HepG2 (cell line): ENCODE measurements at regions not wholly inside any gene's neighbourhood (a gene's known extent, or its start where the extent isn't known, plus 50 kb on each side); places are given as distances from the start of the nearest gene placed in this dataset.

ENCODE experiments used
- ATAC-seq: fragments of 200-7000 bp; cut with Tn5 transposase; 3 replicates; pipeline ENCODE4 v1.9.1; 2020; ENCODE audit warnings: mild to moderate bottlenecking, moderate library complexity
- BruUV-seq: library from RNA; stranded (reverse); fragments of 400-500 nt; replicated peaks from 2 replicates; lab custom pipeline; 2021; lab: Mats Ljungman, UMichigan
- CTCF ChIA-PET: fragments of 300-600 bp; formaldehyde crosslinking; extraction: SDS; loops from one replicate; lab custom pipeline; 2021; ENCODE audit warnings: low total read pairs, inconsistent platforms, low intra/inter-chr PET ratio; lab: Yijun Ruan, JAX
- POLR2A ChIA-PET: fragments of 350-600 bp; sonication (Branson Sonifier 250); formaldehyde crosslinking; loops from one replicate; lab custom pipeline; 2020; ENCODE audit warnings: antibody characterized with exemption, inconsistent platforms; lab: Yijun Ruan, JAX
- DNase-seq: peaks from one replicate; pipeline ENCODE4 v3.0.0-alpha.2; 2015; ENCODE audit warnings: low spot score
- FAIRE-seq: peaks from 3 replicates; lab custom pipeline; 2011; peaks lifted over from hg19 to GRCh38; lab: Jason Lieb, UNC
- H2AFZ ChIP-seq: one replicate; pipeline ENCODE4 v1.6.1; 2011; ENCODE audit warnings: low read length, inconsistent platforms
- H3K27ac ChIP-seq: fragments of 300-600 bp; 3 replicates; pipeline ENCODE4 v1.8.0; 2011; ENCODE audit warnings: mixed run types, mild to moderate bottlenecking, mixed read lengths, low read length, inconsistent platforms; ENCODE audit not compliant: insufficient read depth; ENCODE audit errors: extremely low read length
- H3K27me3 ChIP-seq, 2 experiments: fragments of 200-600 bp in 1 of 2; 2 replicates in 1 of 2; 3 replicates in 1 of 2; pipeline versions ENCODE4 v1.6.0 to v1.8.0; 2011; ENCODE audit warnings: low read length in 2 of 2, mild to moderate bottlenecking in 2 of 2, moderate library complexity in 2 of 2, inconsistent platforms in 1 of 2; ENCODE audit not compliant: insufficient read depth in 2 of 2, control insufficient read depth in 1 of 2
- H3K36me3 ChIP-seq, 2 experiments: fragments of 200-600 bp in 1 of 2; replicated peaks in 1 of 2; 2 replicates in 1 of 2; 3 replicates in 1 of 2; pipeline versions ENCODE4 v1.5.1 to v1.8.0; 2011; ENCODE audit warnings: low read length in 2 of 2, inconsistent platforms in 1 of 2; ENCODE audit not compliant: insufficient read depth in 2 of 2, control insufficient read depth in 1 of 2
- H3K4me1 ChIP-seq: 2 replicates; pipeline ENCODE4 v1.5.1; 2012; ENCODE audit warnings: low read length, inconsistent platforms; ENCODE audit not compliant: insufficient read depth
- H3K4me2 ChIP-seq: 2 replicates; pipeline ENCODE4 v1.6.0; 2011; ENCODE audit warnings: low read depth, low read length, inconsistent platforms
- H3K4me3 ChIP-seq, 3 experiments: fragments of 200-600 bp in 1 of 3; sonication (generic), shearing (Covaris generic) in 1 of 3; replicated peaks in 1 of 3; 2 replicates each; pipeline ENCODE4 v1.5.1; 2011 to 2016; ENCODE audit warnings: low read length in 3 of 3, inconsistent platforms in 2 of 3, low read depth in 2 of 3, mild to moderate bottlenecking in 2 of 3, control low read depth in 1 of 3, mixed read lengths in 1 of 3; ENCODE audit not compliant: insufficient read depth in 1 of 3
- H3K79me2 ChIP-seq: one replicate; pipeline ENCODE4 v1.6.1; 2011; ENCODE audit warnings: low read length, inconsistent platforms; ENCODE audit not compliant: insufficient read depth
- H3K9ac ChIP-seq: 2 replicates; pipeline ENCODE4 v1.6.0; 2011; ENCODE audit warnings: mild to moderate bottlenecking, low read depth, low read length, inconsistent platforms; ENCODE audit not compliant: insufficient read depth
- H3K9me3 ChIP-seq: 2 replicates; pipeline ENCODE4 v1.5.1; 2012; ENCODE audit warnings: mild to moderate bottlenecking, low read length
- H4K20me1 ChIP-seq: 2 replicates; pipeline ENCODE4 v1.6.0; 2011; ENCODE audit warnings: inconsistent platforms, mild to moderate bottlenecking, low read length, moderate library complexity; ENCODE audit not compliant: insufficient read depth
- DMAP1 ChIP-seq: IDR thresholded peaks from 2 replicates; pipeline ENCODE4 v1.6.1; 2016
- ELF4 ChIP-seq: sonication (generic); formaldehyde crosslinking; IDR thresholded peaks from 2 replicates; pipeline ENCODE4 v1.5.0; 2020; ENCODE audit warnings: missing genetic modification reagents, mild to moderate bottlenecking, moderate library complexity, borderline replicate concordance
- TEAD3 ChIP-seq: optimal IDR thresholded peaks from 2 replicates; pipeline ENCODE3; 2016; ENCODE audit warnings: borderline replicate concordance
- ZNF101 ChIP-seq: sonication (generic); formaldehyde crosslinking; IDR thresholded peaks from 2 replicates; pipeline ENCODE4 v1.4.0; 2020; ENCODE audit warnings: mild to moderate bottlenecking, low read depth, missing genetic modification reagents, borderline replicate concordance
- ZNF138 ChIP-seq: sonication (generic); formaldehyde crosslinking; IDR thresholded peaks from 2 replicates; pipeline ENCODE4 v1.5.0; 2020; ENCODE audit warnings: mild to moderate bottlenecking, low read depth, missing genetic modification reagents
- ZNF552 ChIP-seq: sonication (generic); formaldehyde crosslinking; IDR thresholded peaks from 2 replicates; pipeline ENCODE4 v1.9.0; 2022; ENCODE audit warnings: missing genetic modification reagents, mild to moderate bottlenecking, borderline replicate concordance
- ZNF772 ChIP-seq: sonication (generic); formaldehyde crosslinking; IDR thresholded peaks from 2 replicates; pipeline ENCODE4 v1.5.0; 2020; ENCODE audit warnings: mild to moderate bottlenecking, missing genetic modification reagents
- ZSCAN31 ChIP-seq: sonication (generic); formaldehyde crosslinking; IDR thresholded peaks from 2 replicates; pipeline ENCODE4 v1.5.0; 2020; ENCODE audit warnings: low read depth, mild to moderate bottlenecking, missing genetic modification reagents
- WGBS: methylation state at CpG from one replicate; pipeline ENCODE4 v1.1.6; 2017; ENCODE audit warnings: low lambda C conversion rate; 5-methylcytosine and 5-hydroxymethylcytosine counted together
- in situ Hi-C: cut with HindIII; loops from 2 replicates; pipeline ENCODE4 v1.10.0; 2017; ENCODE audit warnings: low pct_unique_long_range_greater_than_20kb; ENCODE audit not compliant: extremely low pct_ligation_motif_present
- intact Hi-C: fragments of 100-400 bp; cut with micrococcal nuclease; formaldehyde crosslinking; loops from one replicate; pipeline ENCODE4 v1.10.0; 2022; ENCODE audit not compliant: unreplicated experiment
- TF ChIP-seq, protein P1 (sequence below): sonication (generic); formaldehyde crosslinking; IDR thresholded peaks from 2 replicates; pipeline ENCODE4 v1.8.0; 2022; ENCODE audit warnings: mild to moderate bottlenecking, missing genetic modification reagents, borderline replicate concordance
- TF ChIP-seq, protein P2 (sequence below): sonication (generic); formaldehyde crosslinking; IDR thresholded peaks from 2 replicates; pipeline ENCODE4 v1.4.0; 2020; ENCODE audit warnings: mild to moderate bottlenecking, missing genetic modification reagents
- TF ChIP-seq, protein P3 (sequence below): sonication (generic); formaldehyde crosslinking; IDR thresholded peaks from 2 replicates; pipeline ENCODE4 v1.8.1; 2023; ENCODE audit warnings: mild to moderate bottlenecking, missing genetic modification reagents

DNA sequence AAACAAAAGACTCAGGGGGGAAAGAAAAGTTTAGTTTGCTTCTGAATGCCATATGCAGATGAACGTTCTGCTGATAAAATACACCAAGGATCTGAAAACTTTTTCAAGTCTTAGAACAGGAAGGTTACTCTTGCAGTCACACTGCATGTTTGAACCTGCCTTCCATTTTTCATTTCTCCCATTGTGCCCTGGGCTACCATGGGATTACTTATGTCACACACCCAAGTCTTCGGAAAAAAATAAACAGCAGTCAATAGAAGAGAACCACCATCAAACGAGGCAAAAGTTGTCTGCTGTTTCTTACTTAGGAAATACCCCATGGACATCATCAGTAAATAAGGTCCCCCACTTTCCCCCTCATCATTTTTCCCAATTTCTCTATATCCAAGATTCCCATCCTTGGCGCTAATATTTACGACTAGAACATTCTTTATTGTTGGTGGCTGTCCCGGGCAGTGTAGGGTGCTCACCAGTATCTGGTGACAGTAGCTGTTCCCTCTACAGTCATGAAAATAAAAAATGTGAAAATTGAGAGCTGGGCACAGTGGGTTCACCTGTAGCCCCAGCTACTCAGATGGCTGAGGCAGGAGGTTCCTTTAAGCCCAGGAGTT lies 202.5 kb downstream of the BCAS1 start:
- intact Hi-C loops, result loop anchor here (2.0 to 5.0 kb wide), 2 partner anchors 49 to 67 kb away; no protein-coding TSS in a partner anchor
- no peaks in the 10 kb centered on the region for H4K20me1 ChIP-seq
- FAIRE-seq, result no peak
- H3K79me2 ChIP-seq, result no peaks in the 10 kb centered on the region
- BruUV-seq, result no TSS peak
- H3K4me1 ChIP-seq, result peaks cover 91% of the 10 kb centered on the region
- TF ChIP-seq ZNF138 (0 out of 2 replicates have a peak, but pooled peaks have one; percentile 38), ZNF772 (CRISPR knock-in tag) (peak; percentile 41; the same call in 1 of the 2 replicates), DMAP1 (CRISPR knock-in tag) (peak; percentile 42; the same call in 1 of the 2 replicates), ELF4 (peak; percentile 64; the same call in 1 of the 2 replicates), ZNF552 (CRISPR knock-in tag) (no peak), TEAD3 (CRISPR knock-in tag) (no peak), ZNF101 (CRISPR knock-in tag) (no peak), ZSCAN31 (CRISPR knock-in tag) (0 out of 2 replicates have a peak, but pooled peaks have one; percentile 37)
- TF ChIP-seq, protein P1, sequence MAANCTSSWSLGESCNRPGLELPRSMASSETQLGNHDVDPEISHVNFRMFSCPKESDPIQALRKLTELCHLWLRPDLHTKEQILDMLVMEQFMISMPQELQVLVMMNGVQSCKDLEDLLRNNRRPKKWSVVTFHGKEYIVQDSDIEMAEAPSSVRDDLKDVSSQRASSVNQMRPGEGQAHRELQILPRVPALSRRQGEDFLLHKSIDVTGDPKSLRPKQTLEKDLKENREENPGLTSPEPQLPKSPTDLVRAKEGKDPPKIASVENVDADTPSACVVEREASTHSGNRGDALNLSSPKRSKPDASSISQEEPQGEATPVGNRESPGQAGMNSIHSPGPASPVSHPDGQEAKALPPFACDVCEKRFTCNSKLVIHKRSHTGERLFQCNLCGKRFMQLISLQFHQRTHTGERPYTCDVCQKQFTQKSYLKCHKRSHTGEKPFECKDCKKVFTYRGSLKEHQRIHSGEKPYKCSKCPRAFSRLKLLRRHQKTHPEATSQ (CRISPR knock-in tag), result 0 out of 2 replicates have a peak, but pooled peaks have one; percentile 30
- TF ChIP-seq, protein P2, sequence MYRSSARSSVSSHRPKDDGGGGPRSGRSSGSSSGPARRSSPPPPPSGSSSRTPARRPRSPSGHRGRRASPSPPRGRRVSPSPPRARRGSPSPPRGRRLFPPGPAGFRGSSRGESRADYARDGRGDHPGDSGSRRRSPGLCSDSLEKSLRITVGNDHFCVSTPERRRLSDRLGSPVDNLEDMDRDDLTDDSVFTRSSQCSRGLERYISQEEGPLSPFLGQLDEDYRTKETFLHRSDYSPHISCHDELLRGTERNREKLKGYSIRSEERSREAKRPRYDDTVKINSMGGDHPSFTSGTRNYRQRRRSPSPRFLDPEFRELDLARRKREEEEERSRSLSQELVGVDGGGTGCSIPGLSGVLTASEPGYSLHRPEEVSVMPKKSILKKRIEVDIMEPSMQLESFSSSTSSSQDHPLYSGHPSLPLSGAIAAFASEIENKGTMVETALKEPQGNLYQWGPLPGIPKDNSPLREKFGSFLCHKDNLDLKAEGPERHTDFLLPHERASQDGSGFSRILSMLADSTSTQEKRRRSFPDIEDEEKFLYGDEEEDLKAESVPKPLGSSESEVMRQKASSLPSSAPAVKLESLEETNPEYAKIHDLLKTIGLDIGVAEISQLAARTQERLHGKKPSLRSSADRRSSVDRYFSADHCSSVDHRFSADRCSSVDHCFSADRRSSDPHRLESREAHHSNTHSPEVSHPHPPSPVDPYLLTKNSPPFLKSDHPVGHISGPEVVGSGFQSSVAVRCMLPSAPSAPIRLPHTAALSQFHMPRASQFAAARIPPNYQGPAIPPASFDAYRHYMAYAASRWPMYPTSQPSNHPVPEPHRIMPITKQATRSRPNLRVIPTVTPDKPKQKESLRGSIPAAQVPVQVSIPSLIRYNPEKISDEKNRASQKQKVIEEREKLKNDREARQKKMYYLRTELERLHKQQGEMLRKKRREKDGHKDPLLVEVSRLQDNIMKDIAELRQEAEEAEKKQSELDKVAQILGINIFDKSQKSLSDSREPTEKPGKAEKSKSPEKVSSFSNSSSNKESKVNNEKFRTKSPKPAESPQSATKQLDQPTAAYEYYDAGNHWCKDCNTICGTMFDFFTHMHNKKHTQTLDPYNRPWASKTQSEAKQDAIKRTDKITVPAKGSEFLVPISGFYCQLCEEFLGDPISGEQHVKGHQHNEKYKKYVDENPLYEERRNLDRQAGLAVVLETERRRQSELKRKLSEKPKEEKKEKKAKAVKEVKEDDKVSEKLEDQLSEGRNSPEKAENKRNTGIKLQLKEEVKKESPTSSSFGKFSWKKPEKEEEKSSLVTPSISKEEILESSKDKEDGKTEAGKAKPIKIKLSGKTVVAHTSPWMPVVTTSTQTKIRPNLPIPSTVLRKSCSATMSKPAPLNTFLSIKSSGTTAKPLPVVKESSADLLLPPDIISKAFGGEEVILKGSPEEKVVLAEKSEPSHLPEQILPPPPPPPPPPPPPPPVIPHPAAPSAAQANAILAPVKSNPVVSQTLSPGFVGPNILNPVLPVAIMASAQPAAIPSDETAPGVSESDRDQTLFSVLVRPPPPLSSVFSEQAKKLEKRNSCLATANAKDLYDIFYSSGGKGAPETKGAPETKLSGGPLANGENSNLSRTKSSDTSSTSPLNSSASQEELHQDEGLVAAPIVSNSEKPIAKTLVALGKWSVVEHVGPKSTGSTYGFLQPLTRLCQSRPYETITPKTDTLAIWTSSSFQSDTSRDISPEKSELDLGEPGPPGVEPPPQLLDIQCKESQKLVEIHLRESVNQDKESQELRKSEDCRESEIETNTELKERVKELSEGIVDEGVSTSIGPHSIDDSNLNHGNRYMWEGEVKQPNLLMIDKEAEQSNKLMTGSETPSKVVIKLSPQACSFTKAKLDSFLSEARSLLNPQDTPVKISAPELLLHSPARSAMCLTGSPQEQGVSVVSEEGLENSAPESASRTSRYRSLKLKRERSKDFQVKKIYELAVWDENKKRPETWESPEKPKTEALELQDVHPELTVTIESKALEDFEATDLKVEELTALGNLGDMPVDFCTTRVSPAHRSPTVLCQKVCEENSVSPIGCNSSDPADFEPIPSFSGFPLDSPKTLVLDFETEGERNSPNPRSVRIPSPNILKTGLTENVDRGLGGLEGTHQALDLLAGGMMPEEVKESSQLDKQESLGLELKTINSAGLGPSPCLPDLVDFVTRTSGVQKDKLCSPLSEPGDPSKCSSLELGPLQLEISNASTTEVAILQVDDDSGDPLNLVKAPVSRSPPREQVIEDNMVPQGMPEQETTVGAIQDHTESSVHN (CRISPR knock-in tag), result no peak
- TF ChIP-seq, protein P3, sequence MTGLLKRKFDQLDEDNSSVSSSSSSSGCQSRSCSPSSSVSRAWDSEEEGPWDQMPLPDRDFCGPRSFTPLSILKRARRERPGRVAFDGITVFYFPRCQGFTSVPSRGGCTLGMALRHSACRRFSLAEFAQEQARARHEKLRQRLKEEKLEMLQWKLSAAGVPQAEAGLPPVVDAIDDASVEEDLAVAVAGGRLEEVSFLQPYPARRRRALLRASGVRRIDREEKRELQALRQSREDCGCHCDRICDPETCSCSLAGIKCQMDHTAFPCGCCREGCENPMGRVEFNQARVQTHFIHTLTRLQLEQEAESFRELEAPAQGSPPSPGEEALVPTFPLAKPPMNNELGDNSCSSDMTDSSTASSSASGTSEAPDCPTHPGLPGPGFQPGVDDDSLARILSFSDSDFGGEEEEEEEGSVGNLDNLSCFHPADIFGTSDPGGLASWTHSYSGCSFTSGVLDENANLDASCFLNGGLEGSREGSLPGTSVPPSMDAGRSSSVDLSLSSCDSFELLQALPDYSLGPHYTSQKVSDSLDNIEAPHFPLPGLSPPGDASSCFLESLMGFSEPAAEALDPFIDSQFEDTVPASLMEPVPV, result 0 out of 2 replicates have a peak, but pooled peaks have one; percentile 23
- TF ChIP-seq, all 625 proteins: peak for 7
- Histone ChIP-seq H3K4me3 (peak overlapping the region in 2 of 3 experiments; percentile 45 to 56; a peak in 2 of 6 replicates), H3K27me3 (no peaks in the 10 kb centered on the region), H3K36me3 (no peaks in the 10 kb centered on the region), H3K4me2 (peak overlapping the region; percentile 85), H3K9ac (peak overlapping the region; percentile 56; the same call in 1 of the 2 replicates), H3K27ac (peak overlapping the region; percentile 68), H3K9me3 (no peaks in the 10 kb centered on the region), H2AFZ (no peak overlapping the region)
- ChIA-PET CTCF (no interaction called here), POLR2A (interaction anchor here (1.4 to 4.7 kb wide), 11 partner anchors 12 to 288 kb away, joined by 3 to 50 read pairs (median 15); partner anchors contain the start of gene ZNF217)
- in situ Hi-C loops, result no loop called here
- 78% methylated on average over 6 of the region's 6 CpGs for WGBS
- ATAC-seq (no peak), DNase-seq (no peak)
